Fibroblast of lung (primary cell): ENCODE measurements at regions not wholly inside any gene's neighbourhood (a gene's known extent, or its start where the extent isn't known, plus 50 kb on each side); places are given as distances from the start of the nearest gene placed in this dataset.
A peak's percentile ranks its signal among the peaks of the same experiment; 100 is the strongest.

ENCODE experiments used
- DNase-seq, 2 donors: peaks; one replicate each; pipeline versions ENCODE4 v3.0.0 to v3.0.0-alpha.2; 2010; ENCODE audit warnings: low read depth in 2 of 2
- H2AFZ ChIP-seq: 2 replicates; pipeline ENCODE4 v1.5.1; 2012; ENCODE audit warnings: low read length, control low read depth, inconsistent platforms
- H3K27ac ChIP-seq: 2 replicates; pipeline ENCODE4 v1.5.1; 2011; ENCODE audit warnings: low read length, control low read depth; ENCODE audit not compliant: insufficient read depth
- H3K27me3 ChIP-seq: 2 replicates; pipeline ENCODE4 v1.5.1; 2011; ENCODE audit warnings: mild to moderate bottlenecking, low read length; ENCODE audit not compliant: control insufficient read depth, insufficient read depth
- H3K36me3 ChIP-seq: 2 replicates; pipeline ENCODE4 v1.5.1; 2011; ENCODE audit warnings: low read length; ENCODE audit not compliant: control insufficient read depth, insufficient read depth
- H3K4me1 ChIP-seq: 2 replicates; pipeline ENCODE4 v1.5.1; 2011; ENCODE audit warnings: low read length; ENCODE audit not compliant: control insufficient read depth, insufficient read depth; ENCODE audit errors: extremely low read depth
- H3K4me2 ChIP-seq: 2 replicates; pipeline ENCODE4 v1.5.1; 2011; ENCODE audit warnings: low read length, control low read depth; ENCODE audit not compliant: insufficient read depth; ENCODE audit errors: extremely low read depth
- H3K4me3 ChIP-seq, 4 experiments: fragments of 200-600 bp in 1 of 4; sonication (generic) in 1 of 4; replicated peaks in 1 of 4; 2 replicates each; pipeline ENCODE4 v1.5.1; 2011 to 2016; ENCODE audit warnings: low read length in 4 of 4, low read depth in 3 of 4, mild to moderate bottlenecking in 3 of 4, control low read depth in 2 of 4, inconsistent platforms in 1 of 4, mixed read lengths in 1 of 4; ENCODE audit not compliant: insufficient read depth in 1 of 4; ENCODE audit errors: control extremely low read depth in 1 of 4
- H3K79me2 ChIP-seq: 2 replicates; pipeline ENCODE4 v1.5.1; 2012; ENCODE audit warnings: mild to moderate bottlenecking, low read length, inconsistent platforms; ENCODE audit not compliant: control insufficient read depth, insufficient read depth
- H3K9ac ChIP-seq: 2 replicates; pipeline ENCODE4 v1.5.1; 2011; ENCODE audit warnings: mild to moderate bottlenecking, low read length, control low read depth; ENCODE audit not compliant: insufficient read depth
- H3K9me3 ChIP-seq: 2 replicates; pipeline ENCODE4 v1.5.1; 2012; ENCODE audit warnings: low read depth, low read length; ENCODE audit not compliant: control insufficient read depth, insufficient read depth
- H4K20me1 ChIP-seq: 2 replicates; pipeline ENCODE4 v1.5.1; 2011; ENCODE audit warnings: low read length; ENCODE audit not compliant: control insufficient read depth, insufficient read depth; ENCODE audit errors: extremely low read depth
- CTCF ChIP-seq, 2 donors: IDR thresholded peaks in 1 of 2; conservative IDR thresholded peaks in 1 of 2; 1 replicate in 1 of 2; 2 replicates in 1 of 2; pipeline ENCODE4 v1.5.1; 2011 to 2012; ENCODE audit warnings: low read length in 2 of 2, control low read depth in 1 of 2, inconsistent platforms in 1 of 2, low read depth in 1 of 2, mild to moderate bottlenecking in 1 of 2
- EZH2 ChIP-seq: IDR thresholded peaks from 2 replicates; pipeline ENCODE4 v1.5.1; 2012; ENCODE audit warnings: low read length, control low read depth, mild to moderate bottlenecking; ENCODE audit errors: missing control alignments

GRCh38 chr13:70798385-70798784 lies 690.1 kb upstream of the KLHL1 start:
- Histone ChIP-seq H3K9me3 (no peaks in the 10 kb centered on the region), H3K9ac (no peak overlapping the region), H3K4me3 (no peak overlapping the region), H3K4me1 (no peaks in the 10 kb centered on the region), H3K36me3 (no peaks in the 10 kb centered on the region), H2AFZ (no peak overlapping the region), H4K20me1 (no peaks in the 10 kb centered on the region), H3K4me2 (no peak overlapping the region), H3K27ac (no peak overlapping the region), H3K79me2 (no peaks in the 10 kb centered on the region), H3K27me3 (no peaks in the 10 kb centered on the region)
- no peak for DNase-seq
- TF ChIP-seq CTCF (conservative IDR thresholded peaks at IDR 0.05 in 1 of 2, IDR thresholded peaks at IDR 0.05 in 1 of 2; ENCODE audit: low read depth in 1 of 2, low read length in 2 of 2) (no peak), EZH2 (no peak)

DNA sequence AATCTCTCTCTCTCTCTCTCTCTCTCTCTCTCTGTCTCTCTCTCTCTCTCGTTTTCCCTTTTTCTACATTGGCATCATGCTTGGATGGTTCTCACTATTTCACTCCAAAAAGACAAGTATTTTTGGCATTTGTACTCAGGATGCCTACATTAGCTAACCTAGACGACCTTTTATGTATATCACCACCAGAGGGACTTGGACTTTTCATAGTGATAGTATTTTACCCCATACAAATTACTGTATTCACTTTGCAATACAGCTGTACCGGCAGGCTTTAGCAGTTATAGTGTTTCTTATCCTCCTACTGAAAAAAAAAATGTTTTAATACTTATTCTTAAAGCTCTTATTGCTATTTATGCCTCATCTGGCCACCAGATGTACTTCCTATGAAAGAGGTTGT lies 687.2 kb upstream of the KLHL1 start:
- no peaks in the 10 kb centered on the region for H3K4me1 ChIP-seq
- no peak for TF ChIP-seq EZH2
- TF ChIP-seq CTCF (conservative IDR thresholded peaks at IDR 0.05 in 1 of 2, IDR thresholded peaks at IDR 0.05 in 1 of 2; ENCODE audit: low read depth in 1 of 2, low read length in 2 of 2) = no peak
- no peaks in the 10 kb centered on the region for H4K20me1 ChIP-seq
- H3K27me3 ChIP-seq = no peaks in the 10 kb centered on the region
- no peaks in the 10 kb centered on the region for H3K79me2 ChIP-seq
- no peaks in the 10 kb centered on the region for H3K36me3 ChIP-seq
- H3K4me3 ChIP-seq = no peak overlapping the region
- H2AFZ ChIP-seq = no peak overlapping the region
- no peak overlapping the region for H3K27ac ChIP-seq
- DNase-seq = peak in 1 of 2 donors; percentile 26
- H3K4me2 ChIP-seq = no peak overlapping the region
- H3K9ac ChIP-seq = no peak overlapping the region
- no peaks in the 10 kb centered on the region for H3K9me3 ChIP-seq

DNA sequence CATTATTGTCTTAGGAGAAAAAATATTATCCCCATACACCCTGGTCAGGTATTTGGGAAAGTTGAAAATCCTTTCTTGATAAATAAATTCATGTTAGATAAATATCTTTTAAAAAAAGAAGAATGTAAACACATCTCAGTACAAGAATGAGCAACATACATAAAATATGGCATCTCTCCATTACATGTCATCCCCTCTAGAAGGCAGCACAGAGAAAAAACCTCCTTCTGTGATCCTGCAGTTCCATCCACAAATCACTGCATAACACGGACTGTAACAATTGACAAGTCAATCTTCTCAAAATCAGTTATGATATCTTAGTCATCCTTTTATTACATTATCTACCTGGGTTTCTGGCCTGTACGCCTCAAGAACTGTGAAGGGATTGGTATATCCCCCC lies 683.9 kb upstream of the KLHL1 start:
- Histone ChIP-seq H3K79me2 (no peaks in the 10 kb centered on the region), H3K27ac (no peak overlapping the region), H3K4me2 (no peak overlapping the region), H3K36me3 (no peaks in the 10 kb centered on the region), H3K4me1 (no peaks in the 10 kb centered on the region), H3K27me3 (no peaks in the 10 kb centered on the region), H3K9ac (no peak overlapping the region), H2AFZ (no peak overlapping the region), H4K20me1 (no peaks in the 10 kb centered on the region), H3K4me3 (no peak overlapping the region), H3K9me3 (no peaks in the 10 kb centered on the region)
- TF ChIP-seq EZH2 (no peak), CTCF (conservative IDR thresholded peaks at IDR 0.05 in 1 of 2, IDR thresholded peaks at IDR 0.05 in 1 of 2; ENCODE audit: low read depth in 1 of 2, low read length in 2 of 2) (no peak)
- DNase-seq = no peak
